ENCODE measurements at regions not wholly inside any gene's neighbourhood (a gene's known extent, or its start where the extent isn't known, plus 50 kb on each side); places are given as distances from the start of the nearest gene placed in this dataset.

GRCh38 chr4:3636646-3637320 lies 104.6 kb upstream of the LRPAP1 start:
- TF ChIP-seq CTCF (IDR thresholded peaks at IDR 0.05) (no peak), EZH2 (IDR thresholded peaks at IDR 0.05) (no peak)
